BE2C (cell line): ENCODE measurements at regions not wholly inside any gene's neighbourhood (a gene's known extent, or its start where the extent isn't known, plus 50 kb on each side); places are given as distances from the start of the nearest gene placed in this dataset.

Source experiments
- DNase-seq: peaks from one replicate; pipeline ENCODE4 v3.0.0-alpha.2; 2020
- H3K27me3 ChIP-seq: fragments of 250-450 bp; sonication (Bioruptor Pico); 2 replicates; pipeline ENCODE4 v1.5.1; 2020; ENCODE audit warnings: mild to moderate bottlenecking
- H3K36me3 ChIP-seq: fragments of 250-450 bp; sonication (Bioruptor Pico); 2 replicates; pipeline ENCODE4 v1.5.1; 2020; ENCODE audit warnings: mild to moderate bottlenecking
- H3K4me1 ChIP-seq: fragments of 250-450 bp; sonication (Bioruptor Pico); 2 replicates; pipeline ENCODE4 v1.5.1; 2020
- H3K4me3 ChIP-seq: 2 replicates; pipeline ENCODE4 v1.5.1; 2011; ENCODE audit warnings: low read depth, low read length
- H3K9me3 ChIP-seq: fragments of 250-450 bp; sonication (Bioruptor Pico); 2 replicates; pipeline ENCODE4 v1.5.1; 2020
- CTCF ChIP-seq: IDR thresholded peaks from 2 replicates; pipeline ENCODE4 v1.5.1; 2012; ENCODE audit warnings: mild to moderate bottlenecking, low read depth, low read length

- H3K9me3 ChIP-seq: no peaks in the 10 kb centered on the region
- peaks cover 15% of the 10 kb centered on the region for H3K4me1 ChIP-seq
- TF ChIP-seq CTCF: no peak
- peak overlapping the region; percentile 43 for H3K4me3 ChIP-seq
- no peak for DNase-seq
- no peaks in the 10 kb centered on the region for H3K27me3 ChIP-seq
- H3K36me3 ChIP-seq: no peaks in the 10 kb centered on the region
These were observed 108.6 kb downstream of the VIP start for GRCh38 chr6:152859225-152859624.

- peak; percentile 80 for DNase-seq
- H3K27me3 ChIP-seq: no peaks in the 10 kb centered on the region
- no peak overlapping the region for H3K4me3 ChIP-seq
- peak; percentile 74 for TF ChIP-seq CTCF
- no peaks in the 10 kb centered on the region for H3K9me3 ChIP-seq
- H3K36me3 ChIP-seq: no peaks in the 10 kb centered on the region
- peaks cover 18% of the 10 kb centered on the region for H3K4me1 ChIP-seq
These were observed 113.2 kb downstream of the VIP start for GRCh38 chr6:152863618-152864326.

- Histone ChIP-seq H3K36me3 (no peaks in the 10 kb centered on the region), H3K9me3 (no peaks in the 10 kb centered on the region), H3K4me3 (no peak overlapping the region), H3K27me3 (no peaks in the 10 kb centered on the region), H3K4me1 (no peaks in the 10 kb centered on the region)
- TF ChIP-seq CTCF: no peak
- DNase-seq: no peak
These were observed 108.6 kb downstream of the FBXO5 start for GRCh38 chr6:152874267-152874666.

GRCh38 chr6:152874846-152875568 lies 107.8 kb downstream of the FBXO5 start:
- Histone ChIP-seq H3K27me3 (no peaks in the 10 kb centered on the region), H3K36me3 (no peaks in the 10 kb centered on the region), H3K4me3 (no peak overlapping the region), H3K9me3 (no peaks in the 10 kb centered on the region), H3K4me1 (no peaks in the 10 kb centered on the region)
- TF ChIP-seq CTCF: peak; percentile 7; the same call in 1 of the 2 replicates
- DNase-seq: no peak

GRCh38 chr6:152879681-152880080 lies 103.2 kb downstream of the FBXO5 start:
- TF ChIP-seq CTCF: no peak
- DNase-seq: no peak
- no peaks in the 10 kb centered on the region for H3K27me3 ChIP-seq

GRCh38 chr6:152893187-152893586 lies 89.7 kb downstream of the FBXO5 start:
- Histone ChIP-seq H3K9me3 (no peaks in the 10 kb centered on the region), H3K36me3 (no peaks in the 10 kb centered on the region), H3K27me3 (no peaks in the 10 kb centered on the region), H3K4me3 (no peak overlapping the region), H3K4me1 (peaks cover 3% of the 10 kb centered on the region)
- no peak for DNase-seq
- no peak for TF ChIP-seq CTCF

More at GRCh38 chr6:152879681-152880080, 103.2 kb downstream of the FBXO5 start:
- H3K4me3 ChIP-seq: no peak overlapping the region
- H3K9me3 ChIP-seq: peaks cover 7% of the 10 kb centered on the region
- H3K36me3 ChIP-seq: no peaks in the 10 kb centered on the region
- H3K4me1 ChIP-seq: no peaks in the 10 kb centered on the region
